Suppressor macrophage (primary cell): ENCODE measurements at regions not wholly inside any gene's neighbourhood (a gene's known extent, or its start where the extent isn't known, plus 50 kb on each side); places are given as distances from the start of the nearest gene placed in this dataset.
"Not testable (repeated sequence)": the region's sequence is repeated elsewhere in the genome, so short reads cannot be mapped to it uniquely, and the experiment has no call there.

ENCODE experiments used
- DNase-seq, 4 experiments: peaks; one replicate each; pipeline ENCODE4 v3.0.0-alpha.2; 2020 to 2022

DNA sequence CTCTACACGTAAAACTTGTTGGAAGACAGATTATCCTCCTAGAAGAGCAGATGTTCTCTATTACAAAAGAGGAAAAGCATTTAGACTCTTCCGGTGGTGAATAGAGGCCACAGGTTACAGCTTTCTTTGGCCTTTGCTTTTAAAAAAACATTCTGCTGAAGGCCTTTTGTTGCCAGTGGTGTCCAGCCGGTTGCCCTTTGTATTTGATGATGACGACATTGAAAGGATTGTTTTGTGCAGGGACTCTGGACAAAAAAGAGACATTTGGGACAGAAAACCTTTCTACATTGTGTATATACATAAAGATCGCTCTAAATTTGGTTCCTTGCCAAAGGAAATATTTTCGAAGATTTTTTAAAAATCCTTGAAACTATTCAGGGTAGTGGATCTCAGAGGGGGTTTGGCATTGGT is 180.3 kb downstream of the C9orf152 start:
- peak in 2 of 4 experiments; percentile 39 to 42 for DNase-seq

DNA sequence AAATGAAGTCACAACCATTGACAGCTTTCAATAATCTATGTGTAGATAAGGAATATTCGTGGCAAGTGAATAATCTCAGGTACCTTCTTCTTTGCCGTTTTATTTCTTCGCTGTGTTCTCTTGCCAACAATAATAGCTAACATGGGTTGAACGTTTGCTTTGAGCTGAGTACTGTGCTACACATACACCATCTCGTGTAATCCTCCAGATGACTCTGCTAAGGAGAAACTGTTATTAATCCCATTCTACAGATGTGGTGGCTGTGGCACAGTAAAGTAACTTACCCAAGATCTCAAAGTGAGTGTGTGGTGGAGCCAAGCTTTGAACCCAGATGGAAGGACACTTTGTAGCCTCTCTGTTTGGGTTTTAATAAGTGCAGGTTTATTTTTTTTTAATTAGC is 179.7 kb downstream of the C9orf152 start:
- DNase-seq: no peak

DNA sequence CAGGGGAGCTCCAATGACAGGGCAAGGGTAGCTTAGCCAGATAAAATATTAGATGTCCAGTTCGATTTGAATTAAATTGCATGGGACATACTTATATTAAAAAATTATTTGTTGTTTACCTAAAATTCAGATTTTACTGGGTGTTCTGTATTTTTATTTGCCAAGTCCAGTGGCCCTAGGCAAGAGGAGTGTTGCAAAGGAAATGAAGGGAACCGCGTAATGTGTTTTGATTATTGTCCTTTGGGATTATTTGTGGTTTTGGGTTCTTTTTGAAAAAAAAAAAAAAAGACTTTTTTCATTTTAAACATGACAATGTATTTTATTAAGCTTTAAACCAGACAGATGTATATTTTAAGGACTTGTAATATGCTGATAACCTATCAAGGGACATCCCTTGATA is 179.3 kb downstream of the C9orf152 start:
- no peak for DNase-seq

DNA sequence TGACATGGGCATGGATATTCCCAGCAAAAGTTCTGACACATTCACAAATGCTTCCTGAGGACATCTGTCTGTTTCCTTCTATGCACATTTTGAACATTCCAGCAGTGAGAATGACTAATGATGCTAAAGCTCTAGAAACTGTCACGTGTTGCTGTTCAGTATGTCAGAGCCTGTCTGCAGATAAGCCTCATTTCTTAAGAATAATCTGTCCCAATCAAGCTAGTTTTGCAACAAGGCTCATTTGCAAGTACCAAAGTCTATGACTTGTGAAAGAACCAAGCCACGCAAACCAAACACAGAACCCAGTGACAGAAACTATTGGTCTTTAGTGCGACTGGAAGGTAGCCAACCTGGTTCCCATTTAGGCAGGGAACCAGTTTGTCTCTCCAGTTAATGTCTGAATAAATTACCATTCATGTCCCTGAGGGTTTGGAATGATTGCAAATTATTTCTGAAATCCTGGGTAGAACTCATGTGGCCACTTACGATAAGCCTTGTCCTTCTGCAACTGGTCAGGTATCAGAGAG is 178.5 kb downstream of the C9orf152 start:
- peak; percentile 65 to 91 (median 76) for DNase-seq

DNA sequence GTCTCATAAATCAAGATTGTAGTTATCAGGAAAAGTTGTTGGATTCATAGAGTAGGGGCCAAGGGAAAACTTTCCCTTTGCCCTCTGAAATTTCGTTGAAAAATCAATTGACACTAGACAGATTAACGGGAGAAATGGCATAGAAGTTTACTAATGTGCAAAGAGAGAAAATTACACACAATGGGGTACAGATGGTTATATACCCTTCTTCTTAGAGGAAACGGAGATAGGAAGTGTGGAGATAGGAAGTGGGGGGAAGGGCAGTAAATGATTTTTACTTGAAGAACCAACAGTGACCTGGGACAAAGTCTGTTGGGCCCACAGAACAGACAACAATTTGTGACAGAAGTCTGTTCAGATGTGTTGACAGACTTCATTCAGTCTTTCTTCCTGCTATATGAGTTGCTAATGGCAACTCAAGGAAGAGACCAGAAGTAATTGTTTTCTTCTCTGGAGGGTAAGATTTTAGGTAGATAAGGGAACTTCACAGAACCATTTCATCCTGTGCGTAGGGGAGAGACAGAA is 177.9 kb downstream of the C9orf152 start:
- DNase-seq: no peak

DNA sequence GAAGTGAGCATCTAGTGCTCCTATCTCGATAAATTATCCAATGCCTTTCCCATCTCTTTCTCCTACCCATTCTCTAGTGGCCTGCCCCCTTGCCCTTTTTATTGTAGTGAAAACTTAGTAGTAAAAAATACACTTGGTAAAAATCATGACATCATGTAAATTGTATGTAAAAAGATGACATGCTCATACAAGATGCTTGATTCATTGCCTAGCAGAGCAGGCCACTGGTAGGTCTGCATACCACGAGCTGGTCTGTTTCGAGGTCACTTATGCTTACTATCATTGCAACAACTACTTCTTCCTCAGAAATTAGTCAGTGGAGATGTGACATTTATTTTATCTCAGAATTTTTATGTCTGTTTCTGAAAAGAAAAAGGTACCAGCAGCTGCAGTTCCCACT is 177.3 kb downstream of the C9orf152 start:
- peak in 1 of 4 experiments; percentile 23 for DNase-seq

DNA sequence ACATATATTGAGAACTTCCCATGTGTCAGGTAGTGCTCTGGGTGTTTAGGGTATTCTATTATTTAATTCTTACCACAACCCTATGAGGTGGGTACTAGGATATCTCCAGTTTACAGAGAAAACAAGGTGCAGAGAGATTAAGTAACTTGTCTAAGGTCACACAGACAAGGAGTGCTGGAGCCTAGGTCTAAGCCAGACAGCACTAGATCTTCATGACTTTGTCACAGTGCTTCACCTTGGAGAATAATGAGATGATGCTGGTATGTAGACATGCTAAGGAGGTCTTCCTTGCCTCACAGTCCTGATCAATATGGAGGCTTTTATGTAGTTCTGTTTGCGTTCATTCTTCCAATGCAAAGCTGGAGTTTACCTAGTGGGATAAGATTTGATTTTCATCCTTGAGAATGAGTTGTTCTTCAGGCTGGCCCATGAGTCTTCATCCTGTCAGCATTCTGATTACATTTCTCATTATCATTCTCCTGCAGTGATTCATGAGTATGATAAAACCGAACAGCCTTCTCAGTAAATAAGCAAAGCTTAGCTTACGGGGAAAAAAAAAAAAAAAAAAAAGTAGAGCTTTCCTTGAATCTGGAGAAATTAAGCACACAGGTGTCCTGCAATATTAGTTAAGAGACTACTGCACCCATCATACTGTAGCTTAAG is 176.3 kb downstream of the C9orf152 start:
- DNase-seq: no peak

DNA sequence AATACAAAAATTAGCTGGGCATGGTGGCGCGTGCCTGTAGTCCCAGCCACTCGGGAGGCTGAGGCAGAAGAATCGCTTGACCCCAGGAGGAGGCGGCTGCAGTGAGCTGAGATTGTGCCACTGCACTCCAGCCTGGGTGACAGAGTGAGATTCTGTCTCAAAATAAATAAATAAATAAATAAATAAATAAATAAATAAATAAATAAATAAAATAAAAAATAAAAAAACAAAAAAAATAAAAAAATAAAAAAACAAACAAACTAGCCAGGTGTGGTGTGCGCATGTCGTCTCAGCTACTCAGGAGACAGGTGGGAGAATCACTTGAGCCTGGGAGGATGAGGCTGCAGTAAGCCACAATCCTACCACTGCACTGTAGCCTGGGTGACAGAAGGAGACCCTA is 175.4 kb downstream of the C9orf152 start:
- DNase-seq: not testable (repeated sequence)

DNA sequence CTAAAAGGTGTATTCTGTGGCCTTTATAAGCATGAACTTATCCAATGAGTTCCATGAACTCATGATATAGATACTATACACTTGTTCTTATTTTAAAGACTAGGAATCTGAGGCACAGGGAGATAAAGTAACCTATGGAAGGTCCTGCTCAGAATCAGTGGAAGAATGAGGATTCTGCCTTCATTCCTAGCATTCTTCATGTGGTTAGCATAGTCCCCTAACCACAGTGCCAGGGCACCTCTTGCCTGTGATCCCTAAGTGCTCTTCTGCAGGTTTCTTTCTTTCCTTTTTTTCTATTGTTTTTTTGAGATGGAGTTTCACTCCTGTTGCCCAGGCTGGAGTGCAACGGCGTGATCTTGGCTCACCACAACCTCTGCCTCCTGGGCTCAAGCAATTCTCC is 174.1 kb downstream of the C9orf152 start:
- no peak for DNase-seq

DNA sequence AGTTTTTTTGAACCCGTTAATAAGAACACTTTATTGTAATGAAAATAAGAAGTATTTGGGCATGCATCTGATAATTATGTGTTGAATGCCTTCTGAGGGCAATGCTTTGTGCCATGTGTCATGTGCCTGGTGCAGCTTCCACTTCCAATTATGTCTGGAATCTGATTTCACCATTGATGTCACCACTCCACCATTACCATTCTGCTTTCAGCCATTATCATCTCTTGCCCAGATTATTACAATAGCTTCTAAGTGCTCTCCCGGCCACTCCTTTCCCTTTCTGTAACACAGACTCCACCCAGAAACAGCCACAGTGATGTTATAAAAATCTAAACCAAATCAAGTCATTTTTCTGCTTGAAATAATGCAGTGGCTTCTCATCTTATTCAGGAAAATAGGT is 171.7 kb downstream of the C9orf152 start:
- DNase-seq: no peak

DNA sequence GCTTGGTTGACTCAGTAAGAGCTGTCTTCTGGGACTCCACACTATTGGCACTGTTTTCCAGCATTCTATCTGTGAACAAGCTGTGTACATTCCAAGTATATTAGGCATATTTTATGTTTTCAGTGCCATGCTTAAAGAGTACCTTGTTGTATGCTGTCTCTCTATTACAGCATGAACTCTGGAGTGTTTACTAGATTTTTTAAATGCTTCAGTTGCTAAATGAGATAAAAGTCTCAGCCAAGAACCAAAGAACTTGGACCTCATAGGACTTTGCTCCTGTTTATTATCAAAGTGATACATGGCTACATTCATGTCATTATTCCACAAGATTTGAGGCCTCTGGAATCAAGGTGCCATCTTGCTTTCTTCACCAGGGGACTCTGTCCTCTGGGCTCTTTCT is 167.2 kb downstream of the C9orf152 start:
- no peak for DNase-seq

DNA sequence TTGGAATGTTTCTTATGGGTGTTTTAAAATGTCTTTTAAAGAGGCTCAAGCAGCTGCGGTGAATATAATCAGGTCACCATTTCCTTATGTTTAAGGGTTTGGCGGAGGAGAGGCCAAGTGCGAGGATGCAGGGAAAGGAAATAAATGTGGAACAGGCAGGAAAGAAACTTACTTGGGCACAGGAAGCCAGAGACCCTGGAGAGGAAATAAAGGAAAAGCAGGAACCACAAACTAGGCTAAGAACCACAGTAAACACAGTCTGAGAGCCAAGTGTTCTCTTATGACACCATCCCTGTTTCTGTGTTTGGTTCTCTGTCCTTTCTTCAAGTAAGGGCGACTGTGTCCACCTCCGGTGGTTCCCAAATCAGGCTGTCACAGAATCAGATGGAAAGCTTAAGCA is 166.5 kb downstream of the C9orf152 start:
- DNase-seq: no peak

DNA sequence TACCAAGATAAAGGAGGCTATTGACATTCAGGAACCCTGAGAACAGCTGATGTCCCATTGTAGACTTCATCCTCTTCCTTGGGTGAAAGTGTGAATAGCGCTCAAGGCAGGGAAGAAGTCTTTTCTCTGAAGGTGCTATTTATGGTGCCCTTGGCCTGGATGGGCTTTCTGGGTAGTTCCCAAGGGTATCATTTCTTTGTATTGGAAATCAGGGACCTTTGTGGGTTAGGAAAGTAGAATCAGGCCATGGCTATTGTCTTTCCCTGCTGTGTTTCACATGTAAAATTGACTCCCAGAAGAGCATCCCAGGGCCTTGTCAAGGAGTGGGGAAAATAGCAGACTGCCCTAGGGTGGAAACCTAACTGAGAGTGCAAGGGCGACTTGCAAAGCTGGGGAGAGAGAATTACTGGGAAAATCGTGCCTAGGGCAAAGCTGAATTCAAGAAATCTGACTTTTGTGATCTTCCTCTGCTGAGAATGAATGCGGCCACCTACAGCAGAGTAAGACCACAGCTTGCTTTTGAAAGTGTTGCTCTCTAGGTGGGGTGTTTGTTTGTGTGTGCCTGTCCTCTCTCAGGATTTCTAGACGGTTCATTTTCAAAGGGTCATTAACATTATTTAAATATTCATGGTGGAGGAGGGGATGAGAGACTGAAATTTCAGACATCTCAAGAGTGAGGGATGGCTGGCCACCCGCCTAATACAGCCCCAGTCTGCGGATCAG is 160.6 kb downstream of the C9orf152 start:
- no peak for DNase-seq

DNA sequence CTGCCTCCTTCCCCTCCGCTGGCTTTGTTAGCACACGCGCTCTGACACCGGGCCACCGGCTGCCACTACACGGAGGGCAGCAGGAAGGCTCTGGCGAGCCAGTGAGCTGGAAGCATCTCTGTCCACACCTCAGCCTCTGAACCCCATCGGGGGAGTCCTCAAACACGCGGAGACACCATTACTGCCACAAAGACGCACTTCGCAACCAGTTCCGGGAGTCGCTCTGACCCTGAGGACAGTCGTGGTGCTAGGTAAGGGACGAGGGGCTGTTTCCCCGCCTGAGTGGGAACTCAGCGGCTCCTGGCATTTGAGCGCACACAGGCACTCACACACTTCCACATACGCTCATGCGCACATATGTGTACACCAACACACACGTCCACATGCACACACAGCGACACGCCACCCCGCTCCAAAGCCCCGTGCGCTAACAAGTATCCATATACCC is 160.0 kb downstream of the C9orf152 start:
- peak in 2 of 4 experiments; percentile 21 to 39 for DNase-seq

DNA sequence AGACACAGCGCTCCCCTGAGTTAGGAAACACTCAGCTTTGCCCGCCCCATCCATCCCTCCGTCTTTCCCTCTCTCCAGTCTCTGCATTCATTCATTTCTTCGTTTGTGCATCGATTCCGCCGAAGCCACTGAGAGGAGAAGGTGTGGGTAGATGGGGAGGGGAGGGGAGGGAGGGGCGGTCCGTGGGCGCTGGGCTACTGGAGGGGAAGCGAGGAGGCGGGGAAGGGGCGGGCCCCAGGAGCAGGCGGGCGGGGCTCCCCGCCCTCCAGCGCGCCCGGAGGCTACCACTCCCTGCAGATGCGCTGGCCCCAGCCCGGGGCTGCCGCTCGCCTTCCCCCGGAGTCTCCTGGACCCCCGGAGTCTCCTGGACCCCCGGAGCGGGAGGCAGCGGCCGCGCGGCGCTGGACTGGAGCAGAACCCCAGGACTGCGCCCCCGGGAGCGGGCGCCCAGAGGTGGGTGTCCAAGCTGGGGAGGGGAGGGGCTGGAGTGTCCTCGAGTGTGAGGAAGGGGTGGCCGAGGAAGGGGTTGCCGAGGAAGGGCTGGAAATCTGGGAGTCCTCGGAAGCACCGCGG is 159.5 kb downstream of the C9orf152 start:
- peak; percentile 60 to 86 (median 74) for DNase-seq

DNA sequence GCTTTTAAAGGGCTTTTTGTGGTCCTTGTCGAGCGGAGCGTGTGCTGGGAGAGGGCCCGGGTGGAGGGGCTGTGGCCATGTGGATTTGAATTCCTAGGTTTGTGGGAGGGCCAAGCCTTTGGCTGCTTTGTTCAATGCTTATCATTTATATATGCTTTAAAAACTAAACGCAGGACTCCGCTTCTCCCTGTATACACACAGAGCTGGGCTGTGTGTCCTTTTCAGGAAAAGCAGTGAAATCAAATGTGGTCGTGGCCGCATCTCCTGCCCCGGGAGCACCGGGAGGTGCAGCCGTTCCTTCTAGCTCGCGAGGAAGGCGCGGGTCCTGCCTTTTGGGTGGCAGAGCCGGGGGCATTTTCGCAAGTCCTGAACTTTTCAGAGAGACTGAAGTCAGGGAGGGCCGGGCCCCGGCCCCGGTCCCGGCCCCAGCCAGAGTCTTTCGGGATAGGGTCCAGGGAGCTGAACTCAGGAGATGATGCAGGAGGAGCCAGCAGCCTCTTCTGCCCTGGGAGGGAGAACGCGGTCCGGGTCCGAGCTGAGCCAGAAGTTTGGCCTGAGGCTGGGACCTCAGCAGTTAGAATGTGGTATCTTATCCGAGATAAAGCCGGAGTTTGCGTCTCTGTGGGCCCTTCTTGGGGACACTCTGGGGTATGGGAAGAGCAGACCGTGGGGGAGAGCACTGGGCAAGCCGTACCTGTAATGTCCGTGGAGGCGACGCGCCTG is 158.8 kb downstream of the C9orf152 start:
- peak in 3 of 4 experiments; percentile 23 to 48 (median 28) for DNase-seq

DNA sequence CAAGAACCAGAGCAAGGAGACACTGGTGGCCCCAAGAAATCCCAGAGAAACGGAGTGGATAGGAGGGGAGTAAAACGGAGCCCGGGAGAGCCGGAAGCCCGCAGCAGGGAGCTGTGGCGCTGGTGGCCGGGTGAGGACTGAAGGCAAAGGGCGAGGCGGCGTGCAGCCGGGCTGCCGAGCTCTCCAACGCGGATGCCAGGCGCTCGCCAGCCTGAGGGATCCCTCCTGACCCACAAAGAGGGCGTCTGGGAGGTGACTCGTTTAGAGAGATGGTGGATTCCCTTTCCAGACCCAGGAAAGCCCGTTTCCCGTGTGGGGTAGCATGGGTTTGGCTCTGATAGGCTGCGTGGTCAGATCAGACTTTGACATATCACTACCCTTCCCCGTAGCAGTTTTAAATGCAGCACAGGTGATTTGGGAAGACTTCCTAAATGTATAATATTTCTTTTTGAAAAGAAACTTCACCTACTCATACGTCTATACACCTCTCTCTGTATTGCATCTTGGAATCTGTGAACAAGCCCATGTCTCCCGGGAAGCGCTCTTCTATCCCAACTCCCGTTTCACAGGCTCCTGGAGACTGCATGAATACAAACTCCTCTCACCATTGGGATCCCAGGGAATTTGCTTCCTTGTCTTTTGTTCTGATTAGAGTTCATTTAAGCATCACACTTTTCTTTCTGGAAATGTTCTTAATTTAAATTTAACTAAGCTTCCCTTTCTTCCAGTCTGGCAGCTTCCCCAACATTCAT is 158.1 kb downstream of the C9orf152 start:
- DNase-seq: peak in 3 of 4 experiments; percentile 47 to 65 (median 49)

DNA sequence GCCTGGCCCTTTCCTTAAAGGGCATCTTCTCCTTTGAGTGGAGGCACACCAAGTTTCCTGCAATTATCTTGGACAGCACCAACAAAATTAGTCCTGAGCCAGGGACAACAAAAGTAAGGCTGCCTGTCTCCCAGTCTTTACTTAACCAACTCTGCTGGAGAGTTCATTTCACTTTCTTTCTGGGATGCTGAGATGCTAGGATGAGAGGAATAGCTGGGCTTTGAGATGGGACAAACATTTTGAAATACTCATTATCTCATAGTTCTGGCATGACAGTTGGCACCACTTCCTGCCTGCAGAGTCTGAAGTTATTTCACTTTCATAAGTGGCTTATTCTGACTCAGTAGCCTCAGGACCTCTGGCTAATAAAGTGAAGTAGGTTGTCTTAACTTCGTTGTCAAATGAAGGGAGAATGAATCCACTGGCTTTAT is 157.0 kb downstream of the C9orf152 start:
- peak; percentile 50 to 70 (median 60) for DNase-seq

DNA sequence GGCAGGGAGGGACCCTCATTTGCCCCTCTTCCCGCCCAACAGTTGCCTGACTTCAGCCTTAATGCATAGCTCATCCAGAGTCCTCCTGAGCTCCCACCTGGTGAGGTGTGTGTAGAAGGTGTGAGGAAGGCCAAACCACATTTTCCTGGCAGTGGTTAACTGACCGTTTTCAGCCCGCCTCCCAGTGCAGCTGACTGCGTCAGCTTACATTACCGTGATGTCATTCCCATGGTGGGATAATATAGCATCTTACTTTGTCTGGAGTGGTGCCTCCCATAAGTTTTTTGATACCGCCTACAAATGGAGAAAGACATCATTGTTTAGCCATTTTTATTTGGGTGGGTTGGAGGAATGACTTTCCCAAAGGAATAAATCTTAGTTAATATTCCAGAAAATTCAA is 151.9 kb downstream of the C9orf152 start:
- no peak for DNase-seq

DNA sequence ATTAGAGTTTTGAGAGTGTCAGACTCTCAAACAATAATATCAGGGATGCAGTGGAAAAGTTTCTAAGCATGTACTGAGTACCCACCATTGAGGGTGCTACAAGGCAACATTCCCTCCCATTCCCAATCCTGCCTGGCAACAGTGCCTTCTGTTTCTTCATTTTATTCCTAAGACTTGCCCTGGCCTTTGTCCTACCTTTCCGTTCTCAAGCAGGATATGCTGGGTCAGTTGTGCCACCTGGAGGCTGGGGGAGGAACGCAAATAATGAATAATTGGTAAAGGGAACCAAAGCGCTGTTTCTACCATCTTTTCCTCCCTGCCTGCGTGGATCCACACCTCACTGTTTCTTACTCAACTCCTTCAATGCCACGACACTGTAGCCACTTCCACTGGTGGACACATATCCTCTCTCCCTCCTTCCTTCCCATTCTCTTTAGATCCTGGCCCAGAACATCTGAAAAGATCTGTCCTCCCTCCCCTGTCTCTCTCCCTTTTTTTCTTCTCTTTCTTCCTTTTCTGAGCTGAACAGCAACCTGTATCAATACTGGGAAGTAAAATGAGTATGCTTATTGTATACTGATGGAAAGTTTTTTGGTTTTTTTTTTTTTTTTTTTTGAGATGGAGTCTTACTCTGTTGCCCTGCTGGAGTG is 149.5 kb downstream of the C9orf152 start:
- DNase-seq: peak; percentile 55 to 74 (median 66)

DNA sequence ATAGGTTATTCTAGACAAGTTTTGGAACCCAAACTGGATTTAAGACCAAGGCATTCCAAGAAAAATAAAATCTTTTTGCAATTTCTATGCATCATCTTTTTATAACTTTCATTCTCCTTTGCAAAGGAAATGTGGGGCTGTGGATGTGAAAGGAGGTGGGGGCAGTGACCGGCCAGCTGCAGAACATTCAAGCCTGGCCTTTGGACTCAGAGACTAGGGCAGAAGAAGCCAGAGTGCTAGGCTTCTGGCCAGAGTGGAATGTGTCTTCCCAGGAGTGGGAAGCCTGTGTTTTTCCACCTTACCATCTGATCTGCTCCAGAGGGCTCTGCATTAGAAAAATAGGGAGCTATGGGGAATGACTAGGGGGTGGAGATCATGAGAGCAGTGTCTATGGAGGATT is 148.5 kb downstream of the C9orf152 start:
- no peak for DNase-seq
